ENCODE measurements at regions not wholly inside any gene's neighbourhood (a gene's known extent, or its start where the extent isn't known, plus 50 kb on each side); places are given as distances from the start of the nearest gene placed in this dataset.

DNA sequence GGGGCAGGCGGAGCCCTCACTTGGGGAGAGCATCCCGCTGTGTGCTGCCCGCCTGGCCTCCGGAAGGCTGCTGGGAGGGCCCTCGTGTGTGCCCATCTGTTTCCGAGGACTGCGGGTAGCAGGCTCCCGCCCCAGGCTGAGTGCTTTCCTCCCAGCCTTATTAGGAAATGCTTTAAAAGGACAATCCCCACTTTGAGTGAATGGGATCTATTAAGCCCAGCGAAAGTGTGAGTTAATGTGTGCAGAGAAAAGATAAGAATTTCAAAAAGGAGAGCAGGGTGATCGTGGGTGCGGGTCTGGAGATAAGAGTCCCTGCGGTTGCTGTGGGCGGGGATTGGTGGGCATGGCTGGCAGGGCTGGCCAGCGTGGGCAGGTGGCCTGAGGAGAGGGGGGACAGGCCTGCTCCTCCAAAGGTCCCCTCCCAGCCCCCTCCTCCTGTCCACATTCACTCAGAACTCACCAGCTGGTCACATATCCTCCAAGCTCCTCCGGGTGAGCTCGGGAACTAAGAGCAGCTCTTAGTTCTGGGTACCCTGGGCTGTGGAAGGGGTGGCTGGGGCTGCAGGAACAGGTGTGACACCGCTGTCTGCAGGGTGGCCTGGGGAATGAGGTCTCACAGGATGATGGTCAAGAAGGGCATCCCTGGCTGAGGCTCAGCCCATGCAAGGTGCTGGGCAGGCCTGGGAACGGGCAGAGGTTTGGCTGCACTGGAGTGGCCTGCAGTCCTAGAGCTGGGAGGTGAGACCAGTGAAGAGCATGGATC is 1260.3 kb downstream of the BRD1 start:
- TF ChIP-seq, protein P1, sequence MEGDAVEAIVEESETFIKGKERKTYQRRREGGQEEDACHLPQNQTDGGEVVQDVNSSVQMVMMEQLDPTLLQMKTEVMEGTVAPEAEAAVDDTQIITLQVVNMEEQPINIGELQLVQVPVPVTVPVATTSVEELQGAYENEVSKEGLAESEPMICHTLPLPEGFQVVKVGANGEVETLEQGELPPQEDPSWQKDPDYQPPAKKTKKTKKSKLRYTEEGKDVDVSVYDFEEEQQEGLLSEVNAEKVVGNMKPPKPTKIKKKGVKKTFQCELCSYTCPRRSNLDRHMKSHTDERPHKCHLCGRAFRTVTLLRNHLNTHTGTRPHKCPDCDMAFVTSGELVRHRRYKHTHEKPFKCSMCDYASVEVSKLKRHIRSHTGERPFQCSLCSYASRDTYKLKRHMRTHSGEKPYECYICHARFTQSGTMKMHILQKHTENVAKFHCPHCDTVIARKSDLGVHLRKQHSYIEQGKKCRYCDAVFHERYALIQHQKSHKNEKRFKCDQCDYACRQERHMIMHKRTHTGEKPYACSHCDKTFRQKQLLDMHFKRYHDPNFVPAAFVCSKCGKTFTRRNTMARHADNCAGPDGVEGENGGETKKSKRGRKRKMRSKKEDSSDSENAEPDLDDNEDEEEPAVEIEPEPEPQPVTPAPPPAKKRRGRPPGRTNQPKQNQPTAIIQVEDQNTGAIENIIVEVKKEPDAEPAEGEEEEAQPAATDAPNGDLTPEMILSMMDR (IDR thresholded peaks at IDR 0.05; ENCODE audit: low read depth, low read length, missing control alignments) = no peak
- no peak for DNase-seq (ENCODE audit: low read depth)

DNA sequence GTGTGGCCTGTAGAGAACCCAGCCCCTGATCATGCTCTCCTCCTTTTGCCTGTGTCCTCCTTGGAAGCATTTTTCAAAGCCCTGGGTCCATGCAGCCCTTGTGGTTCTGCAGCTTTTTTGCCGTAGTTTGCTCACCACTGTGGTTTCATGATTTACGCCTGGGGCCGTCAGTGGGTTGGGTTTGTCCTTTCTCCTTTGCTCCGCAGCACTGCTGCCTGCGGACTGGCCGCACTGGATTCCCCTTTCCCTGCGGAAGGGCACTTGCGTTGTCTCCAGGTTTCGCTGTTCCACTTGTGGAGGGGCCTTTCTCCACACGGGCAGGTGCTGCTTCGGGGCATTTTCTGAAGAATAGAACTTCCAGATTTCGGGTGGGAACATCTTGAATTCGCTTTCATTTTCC is 1260.9 kb downstream of the BRD1 start:
- H3K4me3 ChIP-seq (ENCODE audit: low read depth, low read length) = no peak overlapping the region
- DNase-seq (ENCODE audit: low read depth) = no peak
- TF ChIP-seq, protein P1 (IDR thresholded peaks at IDR 0.05; ENCODE audit: low read depth, low read length, missing control alignments) = no peak

More for the DNA sequence above, 1260.3 kb downstream of the BRD1 start:
- H3K4me3 ChIP-seq (ENCODE audit: low read depth, low read length) = no peak overlapping the region

DNA sequence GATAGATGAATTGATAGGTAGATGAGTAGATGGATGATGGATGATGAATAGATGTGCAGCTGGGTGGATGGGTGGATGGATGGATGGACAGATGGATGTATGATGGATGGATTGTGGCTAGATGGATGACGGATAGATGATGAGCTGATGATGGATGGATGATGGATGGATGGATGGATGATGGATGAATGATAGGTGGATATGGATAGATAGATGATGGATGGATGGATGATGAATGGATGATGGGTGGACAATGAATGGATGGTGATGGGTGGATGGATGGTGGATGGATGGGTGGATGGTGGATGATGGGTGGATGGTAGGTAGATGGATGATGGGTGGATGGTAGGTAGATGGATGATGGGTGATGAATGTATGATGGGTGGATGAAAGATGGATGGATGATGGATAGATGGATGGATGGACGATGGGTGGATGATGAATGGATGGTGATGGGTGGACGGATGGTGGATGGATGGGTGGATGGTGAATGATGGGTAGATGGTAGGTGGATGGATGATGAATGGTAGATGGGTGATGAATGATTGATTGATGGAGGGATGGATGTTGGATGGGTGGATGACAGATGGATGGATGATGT is 1261.7 kb downstream of the BRD1 start:
- no peak overlapping the region for H3K4me3 ChIP-seq (ENCODE audit: low read depth, low read length)
- TF ChIP-seq, protein P1 (IDR thresholded peaks at IDR 0.05; ENCODE audit: low read depth, low read length, missing control alignments) = no peak
- DNase-seq (ENCODE audit: low read depth) = no peak

DNA sequence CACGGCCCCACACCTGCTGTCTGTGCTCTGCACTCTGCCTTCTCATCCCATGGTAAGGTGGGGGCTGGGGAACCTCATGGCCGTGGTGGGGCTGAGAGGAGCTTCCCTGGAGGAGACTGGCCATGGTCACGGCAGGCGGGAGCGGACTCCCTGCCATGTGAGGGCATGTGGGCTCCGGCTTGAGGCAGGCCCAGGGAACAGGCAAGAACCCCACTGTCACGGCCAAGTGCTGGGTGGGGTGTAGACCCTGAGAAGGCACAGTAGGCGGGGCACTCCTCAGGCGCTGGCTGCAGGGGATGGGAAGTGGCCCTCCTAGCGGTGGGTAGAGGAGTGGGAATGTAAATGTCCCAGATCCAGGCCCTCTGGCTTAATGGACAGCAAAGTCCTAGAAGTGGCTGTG is 1262.7 kb downstream of the BRD1 start:
- TF ChIP-seq, protein P1 (IDR thresholded peaks at IDR 0.05; ENCODE audit: low read depth, low read length, missing control alignments) = no peak
- no peak overlapping the region for H3K4me3 ChIP-seq (ENCODE audit: low read depth, low read length)
- no peak for DNase-seq (ENCODE audit: low read depth)

DNA sequence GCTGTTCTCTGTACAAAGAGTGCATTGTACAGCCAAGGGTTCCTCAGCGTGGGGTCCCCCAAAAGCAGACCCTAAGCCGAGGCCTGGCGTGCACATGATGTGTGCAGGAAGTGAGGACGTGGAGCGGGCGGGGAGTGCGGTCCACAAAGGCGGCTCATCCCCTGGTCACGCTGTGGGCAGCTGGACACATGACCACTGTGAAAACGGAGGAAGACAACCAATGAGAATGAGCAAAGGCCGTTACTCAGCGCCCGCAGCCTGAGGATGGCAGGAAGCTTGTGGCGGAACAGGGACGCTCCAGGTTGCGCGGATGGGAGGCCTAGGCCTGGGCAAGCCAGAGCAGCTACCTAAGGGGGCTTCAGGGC is 1263.7 kb downstream of the BRD1 start:
- TF ChIP-seq, protein P1 (IDR thresholded peaks at IDR 0.05; ENCODE audit: low read depth, low read length, missing control alignments) = no peak
- no peak overlapping the region for H3K4me3 ChIP-seq (ENCODE audit: low read depth, low read length)

DNA sequence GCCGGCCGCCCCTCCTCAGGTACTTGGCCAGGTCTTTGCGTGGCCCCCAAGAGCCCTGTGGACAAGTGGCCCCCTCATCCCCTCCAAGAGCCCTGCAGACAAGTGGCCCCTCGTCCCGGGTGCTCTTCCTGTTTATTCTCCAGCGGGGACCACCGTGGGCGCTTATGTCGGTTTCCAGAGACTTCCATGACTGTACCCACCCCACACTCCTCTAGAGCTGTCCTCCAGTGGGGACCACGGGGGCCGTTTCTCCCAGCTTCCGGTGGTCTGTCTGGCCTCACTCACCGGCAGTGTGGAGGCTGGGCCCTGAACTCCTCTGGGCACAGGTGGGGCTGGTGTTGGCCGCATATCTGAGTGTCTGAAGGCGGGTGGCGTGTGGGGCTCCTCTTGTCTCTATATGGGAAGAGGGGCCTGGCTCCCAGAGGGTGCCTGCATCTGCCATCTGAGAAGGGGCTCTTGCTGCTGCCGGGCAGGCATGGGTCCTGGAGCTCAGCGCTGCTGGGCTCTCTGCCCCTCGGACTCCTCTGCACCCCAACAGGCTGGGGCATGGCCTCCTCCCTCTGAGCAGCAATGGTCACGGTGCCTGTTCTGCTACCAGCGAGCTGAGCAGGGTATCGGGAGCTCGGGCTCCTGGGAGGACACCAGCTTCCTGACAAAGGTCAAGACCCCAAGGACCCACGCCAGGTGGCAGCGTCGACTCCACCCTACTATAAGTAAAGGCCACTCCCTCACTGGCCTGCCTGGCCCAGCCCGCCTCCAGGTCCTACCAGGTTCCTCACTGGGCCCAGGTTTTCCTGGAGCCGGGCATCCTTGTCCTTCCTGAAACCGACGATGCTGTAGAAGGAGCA is 1264.3 kb downstream of the BRD1 start:
- H3K4me3 ChIP-seq (ENCODE audit: low read depth, low read length) = no peak overlapping the region
- no peak for DNase-seq (ENCODE audit: low read depth)
- TF ChIP-seq, protein P1 (IDR thresholded peaks at IDR 0.05; ENCODE audit: low read depth, low read length, missing control alignments) = no peak

More for the DNA sequence above, 1263.7 kb downstream of the BRD1 start:
- DNase-seq (ENCODE audit: low read depth) = no peak
